ENCODE measurements at regions not wholly inside any gene's neighbourhood (a gene's known extent, or its start where the extent isn't known, plus 50 kb on each side); places are given as distances from the start of the nearest gene placed in this dataset.

- DNase-seq, result no peak
Observed at GRCh38 chr9:14517154-14517906, 175.9 kb downstream of the ZDHHC21 start.

GRCh38 chr9:14516656-14517055, 176.6 kb downstream of the ZDHHC21 start:
- no peak for DNase-seq

- no peak for DNase-seq
Observed at GRCh38 chr9:14515571-14516198, 177.5 kb downstream of the ZDHHC21 start.

DNA sequence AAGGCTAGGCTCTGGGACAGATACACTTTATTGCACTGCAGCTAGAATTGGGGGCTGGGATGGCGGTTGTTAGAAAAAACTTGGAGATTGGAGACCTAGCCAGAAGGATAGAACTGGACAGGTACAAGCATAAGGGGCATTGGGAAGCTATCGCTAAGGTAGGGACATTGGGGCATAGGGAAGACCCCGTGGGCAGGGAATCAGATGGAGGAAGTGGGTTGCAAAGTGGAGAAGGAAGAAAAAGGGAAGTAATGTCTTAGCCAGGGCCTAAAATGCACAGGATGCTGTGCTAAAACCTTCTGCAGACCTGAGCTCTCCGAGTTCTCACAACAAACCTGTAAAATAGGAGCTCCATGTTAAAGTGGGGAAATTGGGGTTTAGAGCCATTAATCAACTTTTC, 178.2 kb downstream of the ZDHHC21 start:
- no peak for DNase-seq

DNA sequence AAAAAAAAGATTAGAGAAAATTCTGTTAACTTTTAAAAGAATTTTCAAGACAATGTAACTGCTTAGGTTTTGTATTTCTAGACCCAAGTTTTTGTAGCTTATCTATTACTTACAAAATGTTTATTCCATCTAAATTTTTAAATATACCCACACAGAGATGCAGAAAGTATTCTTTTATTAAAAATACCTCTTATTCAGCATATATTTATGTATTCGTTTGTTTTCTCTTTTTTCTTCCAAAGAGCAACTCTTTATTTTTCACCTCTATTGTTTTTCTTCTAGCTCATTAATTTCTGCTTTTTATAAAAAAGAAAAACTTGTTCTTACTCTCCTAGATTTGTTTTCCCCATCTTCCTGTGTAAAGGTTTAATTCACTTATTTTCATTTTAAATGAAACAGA, 180.3 kb downstream of the ZDHHC21 start:
- no peak for DNase-seq

DNA sequence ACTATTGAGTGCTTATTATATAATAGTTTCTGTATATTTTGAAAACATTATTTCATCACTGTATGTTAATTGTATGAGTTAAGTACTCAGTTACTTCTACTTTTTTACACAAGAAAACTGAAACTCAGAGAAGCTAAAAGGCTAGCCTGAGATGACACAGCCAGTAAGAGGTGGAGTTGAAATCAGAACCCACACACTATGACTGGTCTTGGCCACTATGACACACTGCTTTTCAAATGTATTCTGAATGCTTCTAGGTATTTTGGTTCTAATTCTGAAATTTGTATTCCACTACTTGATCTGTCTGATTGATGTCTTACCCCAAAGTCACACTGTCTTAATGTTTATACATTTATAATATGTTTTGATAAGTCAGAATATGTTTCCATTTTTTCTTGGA, 181.8 kb downstream of the ZDHHC21 start:
- DNase-seq, result no peak

DNA sequence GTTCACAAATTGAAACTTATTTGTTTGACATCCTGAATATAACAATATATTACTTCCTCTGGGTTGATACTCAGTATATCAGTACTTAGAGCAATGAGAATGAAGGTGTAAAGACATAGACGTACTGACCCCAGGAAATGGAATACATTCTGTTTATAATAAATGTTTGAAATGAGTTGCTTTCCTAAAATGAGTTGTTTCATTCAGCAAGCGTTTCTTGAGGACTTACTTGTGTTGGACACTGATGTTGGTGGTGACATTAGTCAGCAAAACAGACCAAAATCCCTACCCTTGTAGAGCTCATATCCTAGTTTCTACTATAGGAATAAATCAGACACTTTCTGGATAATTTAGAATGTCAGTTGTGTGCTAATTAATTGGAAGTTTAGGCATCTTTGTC, 184.3 kb downstream of the ZDHHC21 start:
- no peak for DNase-seq

DNA sequence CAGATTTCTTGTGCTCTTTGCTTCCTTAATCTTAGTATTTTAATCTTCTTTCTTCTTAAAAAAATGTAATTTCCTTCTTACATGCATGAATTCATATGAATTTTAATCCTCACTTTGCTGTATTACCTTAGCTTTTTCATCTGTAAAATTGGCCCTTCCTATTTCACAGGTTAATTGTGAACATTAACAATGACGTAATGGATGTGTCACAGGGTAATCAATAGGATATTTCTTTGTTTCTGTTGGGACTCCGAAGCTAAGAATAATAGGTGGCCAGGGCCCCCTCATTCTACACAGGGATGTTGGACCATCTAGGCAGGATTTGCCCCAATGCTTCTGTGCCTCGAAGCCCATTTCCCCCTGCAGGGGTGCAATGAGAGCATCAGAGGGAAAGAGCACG, 187.4 kb upstream of the NFIB start:
- DNase-seq, result no peak

DNA sequence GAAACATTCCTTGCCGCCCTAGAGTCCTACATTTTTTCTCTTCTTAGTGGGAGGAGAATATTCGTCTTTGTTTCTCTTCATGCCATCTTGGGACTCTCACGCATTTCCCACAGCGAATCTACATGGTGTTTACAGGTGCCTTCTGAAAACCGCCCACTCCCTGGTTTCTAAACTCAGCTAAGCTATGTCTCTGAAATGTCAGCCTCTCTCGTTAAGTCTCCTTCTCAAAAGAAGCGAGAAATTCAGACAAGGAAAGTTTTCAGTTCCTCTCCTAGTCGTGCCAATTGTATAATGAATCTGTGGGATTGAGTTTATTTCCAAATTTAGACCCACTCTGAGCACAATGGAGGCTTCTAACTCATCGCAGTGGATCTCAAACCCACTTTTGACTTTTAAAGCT, 186.8 kb upstream of the NFIB start:
- DNase-seq, result no peak

DNA sequence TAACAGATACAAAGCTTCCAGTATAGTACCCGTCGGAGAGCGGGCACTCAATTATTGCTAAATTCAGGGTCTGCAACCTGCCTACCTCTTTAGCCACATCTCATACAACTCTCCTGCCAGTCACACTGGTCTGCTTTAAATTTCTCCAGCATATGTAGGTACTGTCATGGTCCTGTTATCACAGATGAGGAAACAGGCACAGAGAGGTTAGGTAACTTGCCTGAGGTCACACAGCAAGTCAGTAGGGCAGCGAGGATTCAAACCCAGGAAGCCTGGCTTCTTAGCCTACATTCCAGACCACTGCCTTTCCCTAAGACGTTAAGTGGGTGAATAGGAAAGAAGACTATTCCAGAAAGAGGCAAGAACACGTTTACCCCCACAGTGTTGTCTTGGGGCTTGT, 186.0 kb upstream of the NFIB start:
- no peak for DNase-seq

DNA sequence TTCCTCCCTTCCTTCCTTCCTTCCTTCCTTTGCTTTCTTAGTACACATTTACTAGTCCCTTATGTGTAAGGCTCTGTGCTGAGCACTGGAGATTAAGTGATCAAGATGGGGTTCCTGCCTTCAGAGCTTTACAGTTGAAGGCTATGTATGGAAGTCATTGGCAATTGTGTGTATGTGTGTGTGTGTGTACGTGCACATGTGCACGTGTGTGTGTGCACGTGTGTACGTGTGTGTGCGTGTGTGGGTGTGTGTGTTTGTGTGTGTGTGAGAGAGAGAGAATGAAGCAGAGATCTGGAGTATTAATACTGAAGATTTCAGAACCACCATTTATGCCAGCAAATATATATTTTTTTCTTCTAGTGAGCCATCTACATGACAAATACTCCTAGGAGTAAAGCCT, 184.9 kb upstream of the NFIB start:
- no peak for DNase-seq

DNA sequence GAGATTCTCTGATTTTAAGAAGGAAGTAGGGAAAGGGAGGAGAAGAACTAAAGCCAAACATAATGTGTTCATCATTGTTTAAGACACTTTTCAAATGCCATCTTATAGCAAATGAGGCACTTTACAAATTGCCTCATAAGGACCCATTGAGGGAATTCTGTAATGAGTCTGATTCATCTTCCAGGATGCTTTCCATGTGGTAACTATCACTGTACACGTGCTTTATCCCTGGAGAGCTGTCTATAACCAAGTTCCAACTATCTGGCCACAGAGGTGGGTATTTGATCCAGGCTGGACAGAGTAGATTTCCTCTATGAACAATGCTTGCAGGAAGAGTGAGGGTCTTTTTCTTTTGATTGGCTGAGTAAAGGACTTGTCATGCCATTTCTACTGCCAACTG, 183.5 kb upstream of the NFIB start:
- DNase-seq, result no peak

DNA sequence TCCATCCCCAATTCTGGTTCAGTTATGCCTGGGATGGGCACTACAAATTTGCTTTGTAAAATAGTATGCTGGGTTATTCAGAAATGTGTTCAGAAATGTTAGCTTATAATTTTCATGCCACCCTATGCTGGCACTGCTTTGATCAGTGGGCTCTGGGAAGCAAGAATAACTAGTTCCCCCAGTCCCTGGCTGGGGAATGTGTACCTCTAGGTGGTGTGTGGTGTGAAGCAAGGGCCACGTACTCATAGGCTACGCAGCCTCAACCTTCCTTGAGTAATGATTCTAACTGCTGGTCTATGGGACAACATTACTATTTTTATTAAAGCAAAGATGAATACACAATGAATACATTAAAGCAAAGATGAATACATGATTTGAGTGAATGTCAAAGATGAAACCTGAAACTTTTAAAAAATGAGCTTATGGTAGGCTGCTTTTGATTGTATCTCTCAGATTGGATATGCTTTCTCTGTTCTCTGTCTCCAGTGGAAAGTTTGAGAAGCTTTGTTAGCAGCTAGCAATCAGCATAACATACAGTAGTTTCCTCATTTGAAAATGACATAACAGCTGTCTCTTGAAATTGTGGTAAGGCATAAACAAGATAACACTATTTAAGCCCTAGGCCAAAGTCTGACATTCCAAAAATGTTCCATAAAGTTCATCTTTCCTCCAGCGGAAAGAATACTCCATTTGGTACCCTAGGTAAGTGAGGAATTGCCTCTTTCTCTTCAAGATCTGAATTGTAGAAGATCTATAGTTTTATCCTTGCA, 174.7 kb upstream of the NFIB start:
- no peak for DNase-seq

- DNase-seq, result no peak
Observed at GRCh38 chr9:14487547-14488185, 173.7 kb upstream of the NFIB start.

DNA sequence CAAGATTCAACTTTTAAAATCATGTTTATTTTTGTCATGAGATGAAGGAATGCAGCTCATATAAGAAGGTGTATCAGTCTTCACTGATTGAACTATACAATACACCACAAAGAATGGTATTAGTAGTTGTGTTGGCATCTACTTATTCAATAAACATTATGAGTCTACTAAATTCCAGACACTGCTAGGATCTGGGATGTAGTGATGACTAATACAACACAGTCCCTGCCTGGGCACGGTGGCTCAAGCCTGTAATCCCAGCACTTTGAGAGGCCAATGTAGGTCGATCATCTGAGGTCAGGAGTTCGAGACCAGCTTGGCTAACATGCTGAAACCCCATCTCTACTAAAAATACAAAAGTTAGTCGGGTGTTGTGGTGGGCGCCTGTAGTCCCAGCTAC, 171.4 kb upstream of the NFIB start:
- DNase-seq, result no peak

DNA sequence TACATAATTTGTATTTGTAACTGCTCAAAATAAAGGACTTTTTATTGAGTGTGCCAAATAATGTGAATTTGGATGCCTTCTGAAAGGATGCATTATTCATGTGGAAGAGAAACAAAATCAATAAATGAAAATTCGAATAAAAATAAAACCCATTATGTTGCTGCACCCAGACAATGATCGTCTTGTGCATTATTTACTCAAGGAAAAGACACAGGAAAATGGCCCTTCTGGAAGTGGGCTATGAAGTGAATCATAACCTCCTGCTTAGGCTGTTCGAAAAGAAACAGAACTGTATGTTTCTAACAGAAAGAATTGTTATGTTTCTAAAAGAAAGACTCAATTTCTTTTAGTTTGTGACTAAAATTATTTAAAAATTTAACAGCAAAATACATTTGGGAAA, 168.9 kb upstream of the NFIB start:
- no peak for DNase-seq

DNA sequence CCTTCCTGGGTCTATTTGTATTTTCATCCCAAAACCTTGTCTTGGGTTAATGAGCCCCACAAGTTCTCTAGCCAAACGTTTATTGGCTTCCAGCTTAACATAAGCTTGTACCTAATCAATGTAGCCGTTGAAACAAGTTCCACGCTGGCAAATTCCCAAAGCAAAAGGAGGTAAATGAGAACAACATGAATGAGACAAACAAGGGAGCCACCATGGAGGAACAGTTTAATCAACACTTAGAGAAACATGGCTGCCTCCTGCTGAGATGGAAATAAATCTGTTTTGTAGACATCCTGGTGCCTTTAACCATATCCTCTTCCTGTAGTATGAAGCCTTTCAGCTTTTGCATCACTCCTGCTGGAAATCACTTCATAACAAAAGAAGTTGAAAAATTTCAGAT, 166.6 kb upstream of the NFIB start:
- DNase-seq, result no peak

- DNase-seq, result no peak
Observed at GRCh38 chr9:14479163-14479560, 165.2 kb upstream of the NFIB start.

DNA sequence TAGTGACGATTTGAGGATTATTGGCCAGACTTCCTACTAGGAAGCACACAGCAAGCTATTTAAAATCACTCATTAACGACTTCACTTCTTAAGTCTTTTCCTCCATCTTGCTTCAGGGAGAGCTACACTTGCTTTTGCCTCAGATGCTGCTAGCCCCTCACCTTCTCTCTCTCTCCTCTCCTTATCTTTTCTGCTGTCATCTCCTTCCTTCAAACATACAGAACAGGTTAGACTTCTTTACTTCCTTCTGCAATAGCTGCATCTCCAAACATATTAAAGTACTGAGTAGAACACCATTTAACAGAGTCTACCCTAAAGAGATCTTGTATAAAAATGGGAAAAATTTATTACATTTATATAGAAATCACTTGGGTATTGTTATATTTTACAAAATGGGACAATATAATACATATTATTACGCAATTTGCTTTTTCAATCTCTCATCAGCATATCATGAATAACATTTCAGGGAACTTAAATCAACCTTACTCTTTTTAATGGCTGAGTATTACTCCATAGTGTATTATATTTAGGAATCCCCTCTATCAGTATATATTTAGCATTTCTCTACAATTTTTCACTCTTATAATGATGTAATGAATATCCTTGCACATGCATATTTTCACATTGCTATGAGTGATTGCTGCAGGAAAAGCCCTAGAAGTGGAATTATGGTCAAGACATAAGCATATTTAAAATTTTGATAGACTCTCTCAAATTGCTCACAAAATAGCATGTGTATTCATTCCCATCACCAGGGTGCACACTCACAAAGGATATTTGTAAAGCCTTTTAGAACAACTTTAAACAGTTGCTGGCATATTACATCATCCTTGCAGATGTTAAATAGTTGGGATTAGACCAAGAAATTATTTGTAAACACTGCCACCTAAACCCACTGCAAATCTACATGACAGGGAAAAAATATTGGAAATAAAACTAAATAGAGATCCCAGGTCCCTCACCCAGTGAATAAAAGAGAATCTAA, 164.5 kb upstream of the NFIB start:
- DNase-seq, result no peak

GRCh38 chr9:14471041-14471440, 157.1 kb upstream of the NFIB start:
- no peak for DNase-seq

DNA sequence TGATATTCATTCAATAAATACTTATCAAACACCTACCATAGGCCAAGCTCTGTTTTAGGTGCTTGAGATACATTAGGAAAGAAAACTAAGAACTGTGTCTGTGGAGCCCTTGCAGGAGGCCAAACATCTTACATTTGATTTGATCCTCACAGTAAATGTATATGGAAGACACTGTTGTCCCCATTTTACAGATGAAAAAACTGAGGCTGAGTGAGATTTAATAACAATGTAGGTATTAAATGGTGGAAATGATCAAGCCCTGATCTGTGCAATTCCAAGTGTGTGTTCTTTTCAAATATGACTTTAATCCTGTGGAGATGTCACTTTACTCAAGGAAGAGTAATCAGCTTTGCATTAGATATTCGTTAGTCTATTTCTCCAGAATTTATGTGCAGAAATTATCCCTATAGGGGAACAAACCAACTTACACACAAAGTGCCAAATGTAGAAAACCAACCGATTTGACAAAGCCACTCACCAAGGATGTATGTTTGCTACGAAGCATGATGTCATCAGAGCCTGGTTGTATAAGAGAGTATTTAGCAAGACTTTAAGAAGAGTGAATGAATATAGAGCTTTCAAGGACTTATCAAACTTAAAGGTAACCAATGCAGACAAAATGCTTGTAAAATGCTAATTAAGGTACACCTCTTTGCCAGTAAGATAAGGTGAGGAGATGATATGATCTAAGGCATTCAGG, 153.9 kb upstream of the NFIB start:
- no peak for DNase-seq

DNA sequence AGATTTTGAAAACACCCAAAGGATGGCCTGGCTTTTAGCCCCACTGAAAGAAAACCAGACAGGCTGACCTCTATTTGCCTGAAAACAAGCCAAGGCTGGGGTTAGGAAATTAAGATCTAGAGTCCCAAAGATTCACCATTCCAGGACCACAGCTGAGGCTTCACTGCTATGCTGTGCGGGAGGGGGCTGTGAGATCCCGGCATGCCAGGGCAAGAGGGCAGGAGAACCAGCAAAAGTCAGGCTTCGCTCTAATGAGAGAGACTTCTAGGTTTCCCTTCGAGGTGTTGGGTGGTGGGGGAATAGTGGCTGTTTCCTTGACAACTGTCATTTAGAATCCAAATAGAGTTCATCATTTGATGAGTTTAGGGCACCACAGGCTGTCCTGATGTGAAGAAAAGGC, 152.9 kb upstream of the NFIB start:
- DNase-seq, result no peak

Data from activated CD4-positive, alpha-beta T cell treated with anti-CD3 and anti-CD28 coated beads, Interleukin-2, amount 50 U/mL, for 1 hour (primary cell).